GM21528 (cell line): ENCODE measurements at regions not wholly inside any gene's neighbourhood (a gene's known extent, or its start where the extent isn't known, plus 50 kb on each side); places are given as distances from the start of the nearest gene placed in this dataset.

Experiments
- ATAC-seq: cut with Tn5 transposase; IDR thresholded peaks from one replicate; pipeline ENCODE4 v1.9.1; 2021; ENCODE audit warnings: mild to moderate bottlenecking, moderate library complexity; ENCODE audit not compliant: unreplicated experiment, low FRiP score

- ATAC-seq: no peak
These were observed 207.0 kb upstream of the CCDC68 start for GRCh38 chr18:55166260-55166598.

- ATAC-seq: no peak
These were observed 204.3 kb upstream of the CCDC68 start for GRCh38 chr18:55163550-55163949.

DNA sequence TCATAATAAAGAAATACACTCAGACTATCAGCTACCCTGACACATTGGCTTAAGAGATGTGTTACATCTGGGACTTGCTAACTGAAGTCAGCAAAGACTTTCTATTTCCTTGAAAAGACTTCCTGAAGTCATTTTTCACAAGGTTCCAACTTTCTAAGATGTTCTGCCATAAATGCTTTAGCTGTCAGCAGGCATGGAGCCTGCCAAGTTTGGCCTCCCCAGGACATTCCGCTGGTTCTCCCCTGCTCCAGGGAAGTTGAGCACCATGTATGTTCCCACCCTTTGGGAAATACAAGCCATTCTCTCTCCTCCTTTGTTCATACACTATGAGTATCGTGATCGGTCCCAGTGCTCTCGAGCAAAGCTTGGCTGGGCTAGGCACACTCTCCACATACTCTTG is 202.7 kb upstream of the CCDC68 start:
- ATAC-seq: no peak

- no peak for ATAC-seq
These were observed 199.8 kb upstream of the CCDC68 start for GRCh38 chr18:55159027-55159426.

- no peak for ATAC-seq
These were observed 199.3 kb upstream of the CCDC68 start for GRCh38 chr18:55158570-55158969.

DNA sequence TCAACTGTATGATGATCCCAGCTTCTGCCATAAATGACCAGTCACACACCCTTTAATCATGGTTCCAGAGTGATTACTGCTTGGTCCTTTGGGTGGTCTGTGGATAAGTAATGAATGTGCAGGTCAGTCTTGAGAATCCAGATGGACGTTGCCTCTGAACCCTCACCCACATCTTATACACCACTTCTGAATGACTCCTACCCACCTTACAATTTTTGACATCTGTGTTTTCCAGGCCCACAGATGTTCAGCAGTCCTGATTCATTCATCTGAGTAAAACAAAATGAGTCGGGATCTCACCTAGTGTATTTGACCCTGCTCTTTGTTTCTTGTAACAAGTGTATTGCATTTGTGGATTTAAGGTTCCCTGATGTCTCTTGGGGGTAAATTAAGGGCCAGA is 194.1 kb upstream of the CCDC68 start:
- no peak for ATAC-seq

GRCh38 chr18:55152801-55153200 is 193.5 kb upstream of the CCDC68 start:
- no peak for ATAC-seq

DNA sequence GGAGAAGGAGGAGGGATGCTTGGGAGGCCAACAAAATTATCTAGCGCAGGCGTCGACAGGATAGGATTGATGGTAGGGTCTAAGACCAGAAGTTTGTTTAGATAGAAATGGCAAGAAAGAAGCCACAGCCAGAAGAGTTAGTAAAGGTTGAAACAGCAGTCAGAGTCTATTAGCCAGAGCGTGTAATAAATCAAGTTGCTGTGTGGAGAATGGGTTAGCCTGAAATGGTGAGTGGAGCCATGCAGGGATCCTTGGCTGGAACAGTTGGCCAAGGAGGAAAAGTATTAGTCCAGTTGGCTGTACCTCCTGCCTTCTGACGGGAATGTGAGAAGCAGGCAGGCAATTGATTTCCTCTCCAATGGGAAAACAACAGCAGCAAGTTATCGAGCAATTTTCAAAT is 190.7 kb upstream of the CCDC68 start:
- ATAC-seq: no peak

- ATAC-seq: no peak
These were observed 188.5 kb upstream of the CCDC68 start for GRCh38 chr18:55147791-55148190.

DNA sequence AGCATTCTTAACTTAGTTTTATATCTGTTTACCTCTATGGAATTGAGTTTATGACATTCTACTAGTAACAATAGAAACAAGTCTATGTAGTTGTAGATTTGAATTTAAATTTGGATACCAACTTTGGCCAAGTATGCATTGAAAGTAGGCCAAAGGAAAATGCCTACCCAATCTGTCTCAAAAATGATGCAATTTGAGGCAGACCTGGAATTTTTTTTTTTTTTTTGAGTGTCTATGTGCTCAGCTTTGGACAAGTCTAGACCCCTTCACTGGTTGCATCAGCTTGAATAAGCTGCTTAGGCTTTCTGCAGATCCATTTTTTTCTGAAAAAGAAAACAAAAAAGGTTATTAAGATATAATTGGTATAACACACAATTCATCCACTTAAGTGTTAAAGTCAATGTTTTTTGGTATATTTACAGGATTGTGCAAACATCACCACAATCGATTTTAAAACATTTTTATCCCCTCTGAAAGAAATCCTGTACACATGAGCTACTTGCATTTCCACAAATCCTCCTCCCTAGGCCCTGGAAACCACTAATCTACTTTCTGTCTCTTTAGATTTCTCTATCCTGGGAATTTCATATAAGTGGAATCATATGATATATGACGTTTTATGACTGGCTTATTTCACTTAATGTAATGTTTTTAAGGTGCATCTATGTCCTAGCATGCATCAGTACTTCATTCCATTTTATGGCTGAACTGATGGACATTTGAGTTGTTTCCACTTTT is 185.1 kb upstream of the CCDC68 start:
- ATAC-seq: no peak

DNA sequence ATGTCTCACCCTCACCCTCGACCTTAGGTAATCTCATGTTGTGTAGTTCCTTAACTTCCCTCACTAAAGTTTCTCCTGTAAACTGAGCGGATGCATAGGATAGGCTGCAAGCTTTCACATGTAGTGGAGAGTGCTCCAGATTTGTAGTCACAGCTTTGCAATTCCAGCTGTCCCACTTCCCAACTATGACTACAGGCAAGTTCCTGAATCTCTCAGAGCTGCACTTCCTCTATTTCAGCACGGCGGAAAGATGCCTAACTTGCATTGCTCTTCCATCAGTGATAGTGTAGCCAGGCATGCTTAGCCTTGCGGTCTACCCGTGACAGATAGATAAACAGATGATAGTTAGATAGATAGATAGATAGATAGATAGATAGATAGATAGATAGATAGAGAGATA is 183.1 kb upstream of the CCDC68 start:
- no peak for ATAC-seq

- no peak for ATAC-seq
These were observed 182.1 kb upstream of the CCDC68 start for GRCh38 chr18:55141318-55141717.

DNA sequence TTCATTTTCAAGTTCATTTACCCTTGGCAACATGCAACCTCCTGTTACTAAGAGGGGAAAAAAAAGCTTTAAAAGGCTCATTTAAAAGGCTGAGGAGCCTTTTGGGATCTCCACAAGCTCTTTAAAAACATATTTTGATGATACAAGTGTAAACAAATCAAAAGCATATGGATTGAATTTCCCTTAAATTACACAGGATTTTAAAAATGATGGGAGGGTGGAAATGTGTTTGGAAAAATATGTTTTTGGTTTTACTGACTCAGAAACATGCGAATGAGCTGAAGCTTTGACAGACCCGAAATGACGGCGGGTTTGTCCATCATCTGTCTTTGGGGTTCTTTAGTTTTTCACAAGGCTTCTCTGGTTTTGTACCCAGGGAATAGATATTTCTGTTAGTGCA is 180.6 kb upstream of the CCDC68 start:
- ATAC-seq: no peak

DNA sequence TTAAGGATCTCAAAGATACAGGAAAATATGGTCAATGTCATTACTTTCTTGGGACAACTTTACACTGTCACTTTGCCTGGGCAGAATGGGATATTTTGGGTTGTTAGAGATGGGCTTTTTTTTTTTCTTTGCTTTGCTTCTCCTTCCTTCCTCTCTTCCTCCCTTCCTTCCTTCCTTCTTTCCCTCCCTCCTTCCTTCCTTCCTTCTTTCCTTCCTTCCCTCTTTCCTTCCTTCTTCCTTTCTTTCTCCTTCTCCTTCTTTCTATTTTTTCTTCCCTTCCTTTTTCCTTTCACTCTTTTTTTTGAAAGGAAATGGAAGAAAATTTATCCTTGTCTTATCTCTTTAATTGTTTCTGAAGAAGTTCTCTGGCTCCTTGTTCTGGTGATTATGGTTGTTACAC is 180.0 kb upstream of the CCDC68 start:
- ATAC-seq: no peak

GRCh38 chr18:55138401-55138800 is 179.1 kb upstream of the CCDC68 start:
- no peak for ATAC-seq

- ATAC-seq: no peak
These were observed 178.3 kb upstream of the CCDC68 start for GRCh38 chr18:55137602-55138001.

DNA sequence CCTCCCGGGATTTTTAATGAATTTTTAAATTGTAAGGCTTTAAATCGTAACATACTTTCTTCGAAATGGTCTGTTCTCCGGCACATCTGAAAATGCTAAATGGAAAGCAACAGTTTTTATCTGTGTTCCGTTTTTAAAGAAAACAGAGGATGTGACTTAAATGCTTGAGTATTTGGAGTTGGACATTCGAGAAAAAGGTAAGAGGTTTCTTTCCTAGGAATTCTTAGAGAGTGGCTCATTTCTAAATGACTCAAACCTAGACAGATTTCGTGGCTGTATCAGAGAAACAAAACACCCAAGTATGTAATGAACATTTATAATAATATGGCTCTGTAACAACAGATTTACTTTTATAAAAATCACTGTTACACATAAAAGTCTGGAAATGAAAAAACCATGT is 177.6 kb upstream of the CCDC68 start:
- no peak for ATAC-seq

DNA sequence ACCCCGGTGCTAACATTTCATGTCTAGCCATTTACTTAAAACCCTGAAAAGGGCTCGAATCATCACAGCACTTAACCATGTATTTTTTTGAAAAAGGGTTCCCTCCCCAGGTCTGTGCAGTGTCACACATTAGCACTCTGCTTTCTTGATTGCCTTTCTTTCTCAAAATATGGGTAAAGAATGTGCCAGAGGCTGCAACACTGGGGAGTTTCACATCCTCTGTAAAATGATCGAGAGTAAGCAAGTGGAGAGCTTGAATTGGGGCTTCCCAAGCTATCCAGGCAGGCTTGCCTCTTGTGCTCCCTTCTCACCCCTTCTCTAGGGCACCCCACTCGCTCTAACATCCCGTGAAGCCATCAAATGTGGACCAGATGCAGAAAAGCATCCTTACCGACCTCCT is 177.0 kb upstream of the CCDC68 start:
- ATAC-seq: no peak

- ATAC-seq: no peak
These were observed 174.1 kb upstream of the CCDC68 start for GRCh38 chr18:55133378-55133777.

DNA sequence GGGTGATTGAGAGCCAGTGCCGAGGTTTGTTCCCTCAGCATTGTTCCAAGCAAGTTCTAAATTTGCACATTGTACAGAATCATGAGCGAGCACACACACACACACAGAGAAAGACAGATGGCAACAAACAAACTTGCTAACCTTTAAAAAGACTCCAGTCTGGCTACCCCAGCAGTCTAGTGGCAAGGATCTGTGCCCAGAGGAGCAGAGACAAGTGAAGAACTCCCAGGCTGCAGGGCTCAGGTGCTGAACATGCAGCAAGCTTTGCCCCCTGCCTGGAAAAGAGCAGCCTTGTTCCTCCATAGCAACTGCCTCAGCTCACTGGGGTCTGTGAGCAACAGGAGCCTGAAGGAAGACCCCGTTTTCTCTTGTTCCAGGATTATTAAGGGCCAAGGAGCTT is 169.2 kb upstream of the CCDC68 start:
- no peak for ATAC-seq

- ATAC-seq: no peak
These were observed 165.0 kb upstream of the CCDC68 start for GRCh38 chr18:55124078-55124763.

DNA sequence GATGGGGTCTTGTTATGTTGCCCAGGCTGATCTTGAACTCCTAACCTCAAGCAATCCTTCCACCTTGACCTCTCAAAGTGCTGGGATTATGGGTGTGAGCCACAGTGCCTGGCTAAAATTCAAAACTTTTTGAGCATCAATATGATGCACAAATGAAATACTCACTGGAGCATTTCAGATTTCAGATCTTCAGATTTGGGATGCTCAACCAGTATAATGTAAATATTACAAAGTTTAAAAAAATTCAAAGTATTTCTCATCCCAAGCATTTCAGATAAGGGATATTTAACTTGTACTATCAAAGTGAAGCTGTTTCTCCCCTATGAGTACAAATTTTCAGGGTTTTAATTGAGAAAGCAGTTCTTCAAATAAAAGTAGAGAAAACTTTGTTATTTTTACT is 164.1 kb upstream of the CCDC68 start:
- no peak for ATAC-seq
